Body of pancreas (tissue), 4 donors: ENCODE measurements at regions not wholly inside any gene's neighbourhood (a gene's known extent, or its start where the extent isn't known, plus 50 kb on each side); places are given as distances from the start of the nearest gene placed in this dataset.

Experiments
- POLR2A ChIP-seq, 3 donors: fragments of 450-650 bp; IDR thresholded peaks; one replicate each; pipeline ENCODE4 v1.6.1; 2016; ENCODE audit warnings: antibody characterized with exemption in 3 of 3, mild to moderate bottlenecking in 2 of 3
- TF ChIP-seq, protein P1 (sequence below), 7 experiments: fragments of 450-650 bp in 4 of 7; fragments of 200-600 bp in 3 of 7; sonication (generic) in 3 of 7; IDR thresholded peaks; one replicate each; pipeline ENCODE4 v1.5.1; 2016 to 2019; ENCODE audit warnings: antibody characterized with exemption in 7 of 7

DNA sequence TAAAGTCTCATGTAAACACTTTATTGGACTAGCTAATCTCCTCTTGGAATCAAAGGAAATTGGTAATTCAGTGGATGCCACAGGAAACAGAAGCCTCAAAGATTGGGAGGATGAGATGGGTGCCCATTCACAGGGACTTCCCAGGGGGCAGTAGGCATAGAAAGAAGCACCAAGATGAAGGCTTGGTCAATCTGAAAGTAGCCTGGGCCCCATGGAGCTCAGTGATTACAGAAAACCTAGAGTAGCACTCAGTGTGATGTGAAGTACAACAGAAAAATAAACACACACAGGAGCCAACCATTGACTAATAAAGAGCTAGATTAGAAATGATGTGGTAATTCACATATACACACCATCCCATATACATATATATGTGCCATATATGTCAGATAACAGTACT, 560.6 kb downstream of the TBC1D4 start:
- TF ChIP-seq, protein P1, sequence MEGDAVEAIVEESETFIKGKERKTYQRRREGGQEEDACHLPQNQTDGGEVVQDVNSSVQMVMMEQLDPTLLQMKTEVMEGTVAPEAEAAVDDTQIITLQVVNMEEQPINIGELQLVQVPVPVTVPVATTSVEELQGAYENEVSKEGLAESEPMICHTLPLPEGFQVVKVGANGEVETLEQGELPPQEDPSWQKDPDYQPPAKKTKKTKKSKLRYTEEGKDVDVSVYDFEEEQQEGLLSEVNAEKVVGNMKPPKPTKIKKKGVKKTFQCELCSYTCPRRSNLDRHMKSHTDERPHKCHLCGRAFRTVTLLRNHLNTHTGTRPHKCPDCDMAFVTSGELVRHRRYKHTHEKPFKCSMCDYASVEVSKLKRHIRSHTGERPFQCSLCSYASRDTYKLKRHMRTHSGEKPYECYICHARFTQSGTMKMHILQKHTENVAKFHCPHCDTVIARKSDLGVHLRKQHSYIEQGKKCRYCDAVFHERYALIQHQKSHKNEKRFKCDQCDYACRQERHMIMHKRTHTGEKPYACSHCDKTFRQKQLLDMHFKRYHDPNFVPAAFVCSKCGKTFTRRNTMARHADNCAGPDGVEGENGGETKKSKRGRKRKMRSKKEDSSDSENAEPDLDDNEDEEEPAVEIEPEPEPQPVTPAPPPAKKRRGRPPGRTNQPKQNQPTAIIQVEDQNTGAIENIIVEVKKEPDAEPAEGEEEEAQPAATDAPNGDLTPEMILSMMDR (IDR thresholded peaks at IDR 0.05) = no peak
- TF ChIP-seq POLR2A (IDR thresholded peaks at IDR 0.05) = no peak
